HEK293 (cell line): ENCODE measurements at regions not wholly inside any gene's neighbourhood (a gene's known extent, or its start where the extent isn't known, plus 50 kb on each side); places are given as distances from the start of the nearest gene placed in this dataset.

Source experiments
- CTCF ChIA-PET: fragments of 350-600 bp; formaldehyde crosslinking; extraction: SDS; loops from one replicate; lab custom pipeline; 2021; ENCODE audit warnings: antibody characterized with exemption; lab: Yijun Ruan, JAX
- POLR2A ChIA-PET: fragments of 300-600 bp; formaldehyde crosslinking; extraction: SDS; loops from one replicate; lab custom pipeline; 2020; ENCODE audit warnings: antibody characterized with exemption, inconsistent platforms; lab: Yijun Ruan, JAX
- H3K27ac ChIP-seq: fragments of 200-500 bp; sonication (Bioruptor generic); 2 replicates; pipeline ENCODE4 v1.5.1; 2014; ENCODE audit warnings: low read depth, low read length, control low read depth, inconsistent platforms; ENCODE audit errors: extremely low read depth
- H3K36me3 ChIP-seq, 2 experiments: fragments of 200-500 bp in 1 of 2; sonication (Bioruptor generic) in 1 of 2; 1 replicate in 1 of 2; 2 replicates in 1 of 2; pipeline ENCODE4 v1.5.1; 2014 to 2017; ENCODE audit warnings: inconsistent platforms in 2 of 2, low read length in 2 of 2; ENCODE audit not compliant: control insufficient read depth in 2 of 2, insufficient read depth in 1 of 2
- H3K4me1 ChIP-seq: fragments of 200-500 bp; sonication (Bioruptor generic); 2 replicates; pipeline ENCODE4 v1.5.1; 2014; ENCODE audit warnings: mild to moderate bottlenecking, low read length, inconsistent platforms; ENCODE audit not compliant: control insufficient read depth, insufficient read depth
- H3K4me3 ChIP-seq: 2 replicates; pipeline ENCODE4 v1.5.1; 2011; ENCODE audit warnings: low read depth, mild to moderate bottlenecking, control low read depth, low read length, moderate library complexity
- H3K9me3 ChIP-seq: fragments of 200-500 bp; sonication (Bioruptor generic); 2 replicates; pipeline ENCODE4 v1.5.1; 2014; ENCODE audit warnings: low read depth, low read length, inconsistent platforms; ENCODE audit not compliant: control insufficient read depth, insufficient read depth
- EGR2 ChIP-seq: fragments of 450-650 bp; formaldehyde crosslinking; IDR thresholded peaks from 2 replicates; pipeline ENCODE4 v1.5.1; 2016; ENCODE audit warnings: low read depth, missing biosample characterization, missing genetic modification characterization
- GFI1B ChIP-seq: fragments of 450-650 bp; formaldehyde crosslinking; IDR thresholded peaks from 2 replicates; pipeline ENCODE4 v1.5.1; 2016; ENCODE audit warnings: missing biosample characterization, missing genetic modification characterization
- GLIS1 ChIP-seq: fragments of 450-650 bp; formaldehyde crosslinking; IDR thresholded peaks from 2 replicates; pipeline ENCODE4 v1.5.1; 2016; ENCODE audit warnings: missing biosample characterization, missing genetic modification characterization
- KLF7 ChIP-seq: fragments of 450-650 bp; formaldehyde crosslinking; IDR thresholded peaks from 2 replicates; pipeline ENCODE4 v1.5.1; 2016; ENCODE audit warnings: missing biosample characterization, missing genetic modification characterization, borderline replicate concordance
- KLF9 ChIP-seq: fragments of 450-650 bp; formaldehyde crosslinking; IDR thresholded peaks from 2 replicates; pipeline ENCODE4 v1.5.1; 2016; ENCODE audit warnings: missing biosample characterization, missing genetic modification characterization, low read depth
- TCF7L2 ChIP-seq: IDR thresholded peaks from 2 replicates; pipeline ENCODE4 v1.6.1; 2011; ENCODE audit warnings: low read depth, mild to moderate bottlenecking, inconsistent platforms, low read length, moderate library complexity, borderline replicate concordance
- YY2 ChIP-seq: fragments of 450-650 bp; formaldehyde crosslinking; IDR thresholded peaks from 2 replicates; pipeline ENCODE4 v1.5.1; 2016; ENCODE audit warnings: missing biosample characterization, missing genetic modification characterization
- ZBTB8A ChIP-seq: fragments of 450-650 bp; formaldehyde crosslinking; IDR thresholded peaks from 2 replicates; pipeline ENCODE4 v1.5.1; 2016; ENCODE audit warnings: missing biosample characterization, missing genetic modification characterization
- ZFHX2 ChIP-seq: fragments of 450-650 bp; formaldehyde crosslinking; conservative IDR thresholded peaks from 2 replicates; pipeline ENCODE4 v1.5.1; 2016; ENCODE audit warnings: missing biosample characterization, missing genetic modification characterization
- ZNF174 ChIP-seq: fragments of 450-650 bp; formaldehyde crosslinking; IDR thresholded peaks from 2 replicates; pipeline ENCODE4 v1.5.0; 2017; ENCODE audit warnings: missing biosample characterization, mild to moderate bottlenecking, missing genetic modification characterization
- ZNF214 ChIP-seq: fragments of 450-650 bp; formaldehyde crosslinking; IDR thresholded peaks from 2 replicates; pipeline ENCODE4 v1.5.1; 2017; ENCODE audit warnings: missing biosample characterization, mild to moderate bottlenecking, missing genetic modification characterization, borderline replicate concordance
- ZNF354C ChIP-seq: fragments of 450-650 bp; formaldehyde crosslinking; IDR thresholded peaks from 2 replicates; pipeline ENCODE4 v1.5.1; 2016; ENCODE audit warnings: missing biosample characterization, missing genetic modification characterization, low read depth, borderline replicate concordance
- ZNF37A ChIP-seq: fragments of 450-650 bp; IDR thresholded peaks from 2 replicates; pipeline ENCODE4 v1.5.1; 2018; ENCODE audit warnings: missing biosample characterization, missing genetic modification characterization
- ZNF544 ChIP-seq: fragments of 450-650 bp; formaldehyde crosslinking; IDR thresholded peaks from 2 replicates; pipeline ENCODE4 v1.5.0; 2017; ENCODE audit warnings: missing biosample characterization, missing genetic modification characterization
- ZNF548 ChIP-seq: fragments of 450-650 bp; formaldehyde crosslinking; IDR thresholded peaks from 2 replicates; pipeline ENCODE4 v1.5.1; 2016; ENCODE audit warnings: missing biosample characterization, missing genetic modification characterization
- ZNF558 ChIP-seq: fragments of 450-650 bp; formaldehyde crosslinking; IDR thresholded peaks from 2 replicates; pipeline ENCODE4 v1.5.1; 2016; ENCODE audit warnings: missing biosample characterization, missing genetic modification characterization
- ZNF596 ChIP-seq: fragments of 450-650 bp; IDR thresholded peaks from 2 replicates; pipeline ENCODE4 v1.5.0; 2018; ENCODE audit warnings: missing biosample characterization, mild to moderate bottlenecking, missing genetic modification characterization, moderate library complexity
- ZNF677 ChIP-seq: fragments of 450-650 bp; IDR thresholded peaks from 2 replicates; pipeline ENCODE4 v1.5.0; 2018; ENCODE audit warnings: missing biosample characterization, mild to moderate bottlenecking, missing genetic modification characterization, moderate library complexity
- ZNF701 ChIP-seq: fragments of 450-650 bp; formaldehyde crosslinking; IDR thresholded peaks from 2 replicates; pipeline ENCODE4 v1.5.1; 2016; ENCODE audit warnings: missing biosample characterization, missing genetic modification characterization
- TF ChIP-seq, protein P1 (sequence below): fragments of 450-650 bp; formaldehyde crosslinking; conservative IDR thresholded peaks from 2 replicates; pipeline ENCODE4 v1.5.1; 2016; ENCODE audit warnings: low read depth, missing biosample characterization, missing genetic modification characterization
- TF ChIP-seq, protein P2 (sequence below): fragments of 450-650 bp; formaldehyde crosslinking; IDR thresholded peaks from 2 replicates; pipeline ENCODE4; 2016; ENCODE audit warnings: missing biosample characterization, missing genetic modification characterization

DNA sequence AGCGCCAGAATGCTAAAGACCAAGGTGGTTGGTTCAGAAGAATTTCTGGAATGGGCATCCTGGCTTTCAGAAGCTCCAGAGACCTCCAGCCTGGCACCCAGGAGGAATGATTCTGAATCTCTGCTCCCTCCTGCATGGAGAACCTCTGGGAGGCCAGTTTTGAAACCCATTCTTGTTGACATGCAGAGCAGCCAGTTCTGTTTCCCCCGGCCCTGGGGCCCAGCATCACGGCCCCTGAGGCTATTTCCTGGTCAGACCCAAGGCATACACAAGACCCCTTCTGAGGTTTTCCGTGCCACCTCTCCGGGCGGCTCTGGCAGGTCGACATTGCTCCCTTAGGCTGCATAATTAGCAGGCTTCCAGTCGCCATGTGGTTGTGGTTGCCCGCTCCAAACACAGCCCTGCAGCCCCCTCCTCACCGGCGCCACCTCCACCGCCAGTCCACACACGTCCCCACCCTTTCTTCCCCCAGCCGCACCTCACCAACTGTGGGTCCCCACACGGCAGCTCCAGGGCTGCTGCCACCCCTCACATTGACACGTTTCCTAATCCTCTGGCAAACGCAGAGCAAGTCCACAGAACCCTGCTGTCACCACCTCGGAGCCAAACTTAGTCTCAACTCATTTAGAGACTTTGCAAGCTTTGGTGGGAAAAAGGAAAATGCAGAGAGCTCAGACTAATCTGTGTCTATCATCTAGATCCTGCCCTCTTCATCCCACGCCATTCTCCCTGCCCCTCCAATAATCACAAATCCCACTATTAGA lies 367.1 kb downstream of the SOX9 start:
- H3K4me1 ChIP-seq = no peaks in the 10 kb centered on the region
- ChIA-PET CTCF (interaction anchor here (0.6 kb wide), 1 partner anchor 115 kb away, joined by 3 read pairs; no protein-coding TSS in a partner anchor), POLR2A (no interaction called here)
- no peak overlapping the region for H3K27ac ChIP-seq
- TF ChIP-seq GLIS1 (tag by site-specific recombination) = peak; percentile 74
- TF ChIP-seq ZNF677 (tag by site-specific recombination) = no peak
- H3K9me3 ChIP-seq = 0 out of 2 replicates have a peak, but pooled peaks cover 5% of the 10 kb centered on the region
- no peak overlapping the region for H3K4me3 ChIP-seq
- H3K36me3 ChIP-seq = no peaks in the 10 kb centered on the region

DNA sequence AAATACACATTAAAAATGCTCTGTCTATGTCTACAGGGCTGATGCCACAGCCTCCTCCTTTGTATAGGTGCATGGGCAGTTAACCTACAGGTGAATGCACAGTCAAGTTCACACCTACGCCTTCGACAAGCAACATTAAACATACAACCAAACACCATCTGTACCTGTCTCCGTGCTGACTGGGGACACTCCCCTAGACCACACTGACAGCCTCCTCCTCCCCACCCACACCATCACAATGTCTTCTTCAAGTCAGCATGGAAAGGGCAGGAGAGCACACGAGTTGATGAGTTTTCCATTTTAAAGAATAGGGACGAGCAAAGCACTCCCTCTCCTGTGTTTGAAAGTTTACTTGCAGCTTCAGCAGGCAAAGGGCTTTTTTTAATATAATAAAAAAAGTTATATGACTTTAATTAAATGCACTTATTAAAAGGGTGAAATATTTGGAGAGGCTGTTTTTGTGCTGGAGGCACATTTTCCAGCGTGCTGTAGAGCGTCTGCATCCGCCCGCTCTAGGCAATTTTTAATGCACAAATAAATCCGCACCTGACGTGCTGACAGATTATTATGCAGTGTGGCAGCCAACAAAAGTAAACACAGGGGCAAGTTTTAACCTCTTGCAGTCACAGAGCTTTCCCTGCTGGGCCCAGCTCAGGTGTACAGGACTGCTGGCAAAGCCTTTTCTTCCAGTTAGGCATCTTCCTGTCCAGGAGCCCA lies 367.9 kb downstream of the SOX9 start:
- H3K9me3 ChIP-seq = 0 out of 2 replicates have a peak, but pooled peaks cover 5% of the 10 kb centered on the region
- ChIA-PET CTCF (interaction anchor here (0.6 kb wide), 1 partner anchor 114 kb away, joined by 3 read pairs; no protein-coding TSS in a partner anchor), POLR2A (no interaction called here)
- no peak overlapping the region for H3K4me3 ChIP-seq
- TF ChIP-seq ZNF174 (tag by site-specific recombination) (no peak), ZFHX2 (0 out of 2 replicates have a peak, but pooled peaks have one; percentile 19), EGR2 (tag by site-specific recombination) (peak; percentile 56)
- TF ChIP-seq, protein P1, sequence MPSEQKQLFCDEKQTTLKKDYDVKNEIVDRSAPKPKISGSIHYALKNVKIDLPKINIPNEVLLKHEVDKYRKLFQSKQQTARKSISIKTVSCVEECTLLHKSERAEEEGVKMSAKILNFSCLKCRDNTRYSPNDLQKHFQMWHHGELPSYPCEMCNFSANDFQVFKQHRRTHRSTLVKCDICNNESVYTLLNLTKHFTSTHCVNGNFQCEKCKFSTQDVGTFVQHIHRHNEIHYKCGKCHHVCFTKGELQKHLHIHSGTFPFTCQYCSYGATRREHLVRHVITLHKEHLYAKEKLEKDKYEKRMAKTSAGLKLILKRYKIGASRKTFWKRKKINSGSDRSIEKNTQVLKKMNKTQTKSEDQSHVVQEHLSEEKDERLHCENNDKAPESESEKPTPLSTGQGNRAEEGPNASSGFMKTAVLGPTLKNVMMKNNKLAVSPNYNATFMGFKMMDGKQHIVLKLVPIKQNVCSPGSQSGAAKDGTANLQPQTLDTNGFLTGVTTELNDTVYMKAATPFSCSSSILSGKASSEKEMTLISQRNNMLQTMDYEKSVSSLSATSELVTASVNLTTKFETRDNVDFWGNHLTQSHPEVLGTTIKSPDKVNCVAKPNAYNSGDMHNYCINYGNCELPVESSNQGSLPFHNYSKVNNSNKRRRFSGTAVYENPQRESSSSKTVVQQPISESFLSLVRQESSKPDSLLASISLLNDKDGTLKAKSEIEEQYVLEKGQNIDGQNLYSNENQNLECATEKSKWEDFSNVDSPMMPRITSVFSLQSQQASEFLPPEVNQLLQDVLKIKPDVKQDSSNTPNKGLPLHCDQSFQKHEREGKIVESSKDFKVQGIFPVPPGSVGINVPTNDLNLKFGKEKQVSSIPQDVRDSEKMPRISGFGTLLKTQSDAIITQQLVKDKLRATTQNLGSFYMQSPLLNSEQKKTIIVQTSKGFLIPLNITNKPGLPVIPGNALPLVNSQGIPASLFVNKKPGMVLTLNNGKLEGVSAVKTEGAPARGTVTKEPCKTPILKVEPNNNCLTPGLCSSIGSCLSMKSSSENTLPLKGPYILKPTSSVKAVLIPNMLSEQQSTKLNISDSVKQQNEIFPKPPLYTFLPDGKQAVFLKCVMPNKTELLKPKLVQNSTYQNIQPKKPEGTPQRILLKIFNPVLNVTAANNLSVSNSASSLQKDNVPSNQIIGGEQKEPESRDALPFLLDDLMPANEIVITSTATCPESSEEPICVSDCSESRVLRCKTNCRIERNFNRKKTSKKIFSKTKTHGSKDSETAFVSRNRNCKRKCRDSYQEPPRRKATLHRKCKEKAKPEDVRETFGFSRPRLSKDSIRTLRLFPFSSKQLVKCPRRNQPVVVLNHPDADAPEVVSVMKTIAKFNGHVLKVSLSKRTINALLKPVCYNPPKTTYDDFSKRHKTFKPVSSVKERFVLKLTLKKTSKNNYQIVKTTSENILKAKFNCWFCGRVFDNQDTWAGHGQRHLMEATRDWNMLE = no peak
- no peaks in the 10 kb centered on the region for H3K4me1 ChIP-seq
- H3K36me3 ChIP-seq = no peaks in the 10 kb centered on the region
- no peak overlapping the region for H3K27ac ChIP-seq

DNA sequence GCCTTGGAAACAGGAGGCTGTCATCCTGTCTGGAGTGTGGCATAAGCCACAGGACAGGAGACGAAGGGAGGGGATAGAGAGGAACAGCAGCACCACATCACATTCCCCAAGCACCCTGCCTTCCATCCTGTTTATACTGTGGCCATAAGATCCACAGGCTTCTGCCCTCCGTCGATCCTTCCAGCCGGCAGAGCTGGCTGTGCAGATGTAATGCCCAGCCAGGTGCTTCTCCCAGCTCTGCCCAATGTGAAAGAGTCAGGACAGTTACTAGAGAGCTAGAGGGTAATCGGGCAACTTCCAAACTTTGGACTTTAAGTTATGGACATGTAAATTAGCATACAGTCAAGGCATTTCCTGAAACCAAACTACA lies 368.4 kb downstream of the SOX9 start:
- Histone ChIP-seq H3K4me3 (no peak overlapping the region), H3K27ac (no peak overlapping the region), H3K4me1 (no peaks in the 10 kb centered on the region), H3K9me3 (0 out of 2 replicates have a peak, but pooled peaks cover 5% of the 10 kb centered on the region), H3K36me3 (no peaks in the 10 kb centered on the region)
- no peak for TF ChIP-seq ZNF548 (tag by site-specific recombination)
- TF ChIP-seq ZNF596 = no peak
- TF ChIP-seq ZNF214 (tag by site-specific recombination) = no peak
- no peak for TF ChIP-seq ZNF701
- TF ChIP-seq YY2 (tag by site-specific recombination) = no peak
- no peak for TF ChIP-seq TCF7L2
- ChIA-PET CTCF (no interaction called here), POLR2A (no interaction called here)

DNA sequence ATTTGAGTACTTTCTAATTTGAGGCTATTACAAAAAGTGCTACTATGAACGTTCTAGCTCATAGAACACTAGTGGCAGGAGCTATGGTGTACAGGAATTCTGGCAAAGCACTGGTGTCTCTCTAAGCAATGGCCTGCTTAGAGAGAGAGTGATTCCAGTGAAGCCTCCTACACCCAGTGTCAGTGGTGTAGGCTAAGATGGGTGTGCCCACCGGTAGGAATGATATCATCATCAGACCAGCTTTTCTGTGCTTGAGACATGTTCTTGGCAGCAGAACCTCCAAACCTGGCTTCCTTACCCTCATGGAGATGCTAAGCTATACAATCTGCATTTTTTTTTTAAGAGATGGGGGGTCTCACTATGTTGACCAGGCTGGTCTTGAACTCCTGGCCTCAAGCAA lies 370.3 kb downstream of the SOX9 start:
- ChIA-PET CTCF (no interaction called here), POLR2A (no interaction called here)
- H3K4me1 ChIP-seq = no peaks in the 10 kb centered on the region

More for the DNA sequence above, 370.3 kb downstream of the SOX9 start:
- Histone ChIP-seq H3K36me3 (no peaks in the 10 kb centered on the region), H3K27ac (no peak overlapping the region), H3K9me3 (0 out of 2 replicates have a peak, but pooled peaks cover 5% of the 10 kb centered on the region), H3K4me3 (no peak overlapping the region)
- TF ChIP-seq ZBTB8A (tag by site-specific recombination) = no peak
- TF ChIP-seq ZNF558 = no peak
- no peak for TF ChIP-seq ZNF354C (tag by site-specific recombination)
- no peak for TF ChIP-seq GFI1B (tag by site-specific recombination)
- TF ChIP-seq ZNF37A (tag by site-specific recombination) = no peak
- TF ChIP-seq KLF7 (tag by site-specific recombination) = no peak
- no peak for TF ChIP-seq KLF9 (tag by site-specific recombination)
- TF ChIP-seq ZNF544 (tag by site-specific recombination) = no peak
- TF ChIP-seq, protein P2, sequence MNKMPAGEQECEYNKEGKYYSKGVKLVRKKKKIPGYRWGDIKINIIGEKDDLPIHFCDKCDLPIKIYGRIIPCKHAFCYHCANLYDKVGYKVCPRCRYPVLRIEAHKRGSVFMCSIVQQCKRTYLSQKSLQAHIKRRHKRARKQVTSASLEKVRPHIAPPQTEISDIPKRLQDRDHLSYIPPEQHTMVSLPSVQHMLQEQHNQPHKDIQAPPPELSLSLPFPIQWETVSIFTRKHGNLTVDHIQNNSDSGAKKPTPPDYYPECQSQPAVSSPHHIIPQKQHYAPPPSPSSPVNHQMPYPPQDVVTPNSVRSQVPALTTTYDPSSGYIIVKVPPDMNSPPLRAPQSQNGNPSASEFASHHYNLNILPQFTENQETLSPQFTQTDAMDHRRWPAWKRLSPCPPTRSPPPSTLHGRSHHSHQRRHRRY (tag by site-specific recombination) = no peak
